Naive thymus-derived CD4-positive, alpha-beta T cell (primary cell): ENCODE measurements at regions not wholly inside any gene's neighbourhood (a gene's known extent, or its start where the extent isn't known, plus 50 kb on each side); places are given as distances from the start of the nearest gene placed in this dataset.
"Not testable (repeated sequence)": the region's sequence is repeated elsewhere in the genome, so short reads cannot be mapped to it uniquely, and the experiment has no call there.

ENCODE experiments used
- ATAC-seq: fragments of 150-1000 bp; cut with Tn5 transposase; 2 replicates; pipeline ENCODE4 v1.10.0; 2021; ENCODE audit warnings: mild to moderate bottlenecking, moderate library complexity
- CTCF ChIA-PET: fragments of 350-600 bp; sonication (Branson Sonifier 250); formaldehyde crosslinking; loops from one replicate; lab custom pipeline; 2021; ENCODE audit warnings: antibody characterized with exemption; lab: Charles Lee
- POLR2A ChIA-PET: fragments of 350-600 bp; sonication (Branson Sonifier 250); formaldehyde crosslinking; loops from one replicate; lab custom pipeline; 2021; ENCODE audit warnings: antibody characterized with exemption, inconsistent platforms; lab: Charles Lee
- DNase-seq, 9 donors: peaks; one replicate each; pipeline versions ENCODE4 v3.0.0 to v3.0.0-alpha.2; 2020 to 2022; ENCODE audit warnings: mixed read lengths in 1 of 9
- H3K27ac ChIP-seq: one replicate; pipeline ENCODE4 v1.7.0; 2013; ENCODE audit warnings: mild to moderate bottlenecking, low read depth, low read length, moderate library complexity
- H3K27me3 ChIP-seq, 2 donors: one replicate each; pipeline ENCODE4 v1.7.0; 2013; ENCODE audit warnings: low read length in 2 of 2, mild to moderate bottlenecking in 2 of 2, moderate library complexity in 2 of 2; ENCODE audit not compliant: control insufficient read depth in 2 of 2, insufficient read depth in 2 of 2
- H3K36me3 ChIP-seq, 3 experiments: 1 replicate in 2 of 3; 2 replicates in 1 of 3; pipeline ENCODE4 v1.7.0; 2013; ENCODE audit warnings: low read length in 3 of 3, mild to moderate bottlenecking in 3 of 3, moderate library complexity in 1 of 3; ENCODE audit not compliant: insufficient read depth in 3 of 3, control insufficient read depth in 2 of 3
- H3K4me1 ChIP-seq, 2 donors: one replicate each; pipeline ENCODE4 v1.7.0; 2013; ENCODE audit warnings: low read length in 2 of 2, mild to moderate bottlenecking in 2 of 2, moderate library complexity in 1 of 2; ENCODE audit not compliant: control insufficient read depth in 2 of 2, insufficient read depth in 2 of 2
- H3K4me3 ChIP-seq: 2 replicates; pipeline ENCODE4 v1.7.0; 2013; ENCODE audit warnings: mild to moderate bottlenecking, low read length
- H3K9me3 ChIP-seq, 3 experiments: 1 replicate in 2 of 3; 2 replicates in 1 of 3; pipeline ENCODE4 v1.7.0; 2013; ENCODE audit warnings: low read length in 3 of 3; ENCODE audit not compliant: control insufficient read depth in 2 of 3
- H3K27ac Mint-ChIP-seq, 9 donors: one replicate each; pipeline ENCODE4 v1.8.0; 2020 to 2022; ENCODE audit warnings: mixed read lengths in 9 of 9, mild to moderate bottlenecking in 8 of 9, moderate library complexity in 5 of 9, inconsistent platforms in 2 of 9
- H3K27me3 Mint-ChIP-seq, 5 donors: one replicate each; pipeline ENCODE4 v1.8.0; 2021 to 2022; ENCODE audit warnings: mixed read lengths in 5 of 5, mild to moderate bottlenecking in 1 of 5
- H3K36me3 Mint-ChIP-seq, 5 donors: one replicate each; pipeline ENCODE4 v1.8.0; 2020 to 2022; ENCODE audit warnings: mixed read lengths in 5 of 5, mild to moderate bottlenecking in 3 of 5, inconsistent platforms in 1 of 5
- H3K4me1 Mint-ChIP-seq, 7 donors: one replicate each; pipeline ENCODE4 v1.8.0; 2020 to 2022; ENCODE audit warnings: mixed read lengths in 7 of 7, mild to moderate bottlenecking in 3 of 7, inconsistent platforms in 1 of 7
- H3K4me3 Mint-ChIP-seq, 10 donors: one replicate each; pipeline ENCODE4 v1.8.0; 2020 to 2022; ENCODE audit warnings: mild to moderate bottlenecking in 10 of 10, mixed read lengths in 10 of 10, moderate library complexity in 6 of 10, inconsistent platforms in 2 of 10
- H3K9me3 Mint-ChIP-seq, 11 donors: one replicate each; pipeline ENCODE4 v1.8.0; 2020 to 2022; ENCODE audit warnings: mixed read lengths in 11 of 11, mild to moderate bottlenecking in 4 of 11, inconsistent platforms in 1 of 11, moderate library complexity in 1 of 11
- intact Hi-C, 2 donors: fragments of 100-400 bp; cut with micrococcal nuclease; formaldehyde crosslinking; loops; one replicate each; pipeline ENCODE4 v1.15.1; 2023

DNA sequence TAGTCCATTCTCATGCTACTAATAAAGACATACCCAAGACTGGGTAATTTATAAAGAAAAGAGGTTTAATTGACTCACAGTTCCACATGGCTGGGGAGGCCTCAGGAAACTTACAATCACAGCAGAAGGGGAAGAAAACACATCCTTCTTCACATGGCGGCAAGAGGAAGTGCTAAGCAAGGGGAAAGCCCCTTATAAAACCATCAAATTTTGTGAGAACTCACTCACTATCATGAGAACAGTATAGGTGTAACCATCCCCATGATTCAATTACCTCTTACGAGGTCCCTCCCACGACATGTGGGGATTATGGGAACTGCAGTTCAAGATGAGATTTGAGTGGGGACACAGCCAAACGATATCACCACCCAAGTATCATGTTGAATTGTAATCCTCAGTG, 52.7 kb upstream of the FOXO6 start:
- H3K4me1 Mint-ChIP-seq, POLR2A ChIA-PET, H3K36me3 Mint-ChIP-seq, H3K4me3 Mint-ChIP-seq, H3K36me3 ChIP-seq, intact Hi-C loops, H3K4me3 ChIP-seq, DNase-seq, CTCF ChIA-PET, H3K9me3 Mint-ChIP-seq, H3K4me1 ChIP-seq, H3K27me3 ChIP-seq, H3K27ac Mint-ChIP-seq, H3K9me3 ChIP-seq, H3K27ac ChIP-seq, ATAC-seq: not testable (repeated sequence)
- peaks cover 6 to 19% (median 13%) of the 10 kb centered on the region in 5 donors for H3K27me3 Mint-ChIP-seq

DNA sequence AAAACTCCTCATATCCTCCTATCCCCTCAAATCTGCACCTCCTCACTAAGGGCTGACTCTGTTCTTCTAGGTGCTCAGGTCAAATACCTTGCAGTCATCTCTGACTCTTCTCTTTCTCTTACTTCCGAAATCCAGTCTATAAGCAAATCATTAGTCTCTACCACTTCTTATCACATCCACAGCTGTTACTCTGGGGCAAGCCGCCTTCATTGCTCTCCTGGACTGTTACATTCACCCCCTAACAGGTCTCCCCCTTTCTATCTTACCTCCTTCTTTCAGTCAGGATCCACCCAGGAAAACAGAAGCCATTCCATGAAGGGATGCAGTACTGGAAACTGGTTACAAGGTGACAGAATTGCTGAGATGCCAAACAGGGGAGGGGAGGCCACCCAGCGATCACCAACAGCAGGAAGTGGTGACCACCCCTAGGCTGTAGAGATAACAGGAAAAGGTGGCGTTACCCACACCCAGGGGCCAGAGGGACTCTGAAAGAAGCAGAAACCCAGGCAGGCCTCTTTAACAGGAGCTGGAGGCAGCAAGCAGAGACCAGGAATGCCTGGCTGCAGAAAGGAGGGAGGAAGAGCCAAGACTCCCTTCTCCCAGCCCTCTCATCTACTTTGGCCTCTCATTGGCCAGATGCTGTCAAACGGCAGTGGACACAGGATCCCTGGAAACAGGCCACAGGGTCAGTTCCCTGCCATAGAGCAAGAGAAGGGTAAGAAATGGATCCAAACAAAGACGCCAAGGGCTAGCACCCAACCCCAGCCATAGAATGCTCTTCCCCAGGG, 55.5 kb upstream of the FOXO6 start:
- Mint-ChIP-seq H3K4me1 (peaks cover 0 to 3% (median 0%) of the 10 kb centered on the region in 7 donors), H3K27ac (no peak overlapping the region), H3K36me3 (peaks cover 0 to 7% (median 0%) of the 10 kb centered on the region in 5 donors), H3K27me3 (peaks cover 6 to 25% (median 18%) of the 10 kb centered on the region in 5 donors), H3K9me3 (peaks cover 0 to 13% (median 5%) of the 10 kb centered on the region in 11 donors), H3K4me3 (peak overlapping the region in 1 of 10 donors; percentile 30)
- Histone ChIP-seq H3K27ac (no peak overlapping the region), H3K36me3 (no peaks in the 10 kb centered on the region), H3K9me3 (no peaks in the 10 kb centered on the region), H3K27me3 (no peaks in the 10 kb centered on the region), H3K4me3 (no peak overlapping the region), H3K4me1 (no peaks in the 10 kb centered on the region)
- DNase-seq (no peak), ATAC-seq (no peak)
- intact Hi-C loops = no loop called here
- POLR2A ChIA-PET = no interaction called here
- CTCF ChIA-PET = no interaction called here

DNA sequence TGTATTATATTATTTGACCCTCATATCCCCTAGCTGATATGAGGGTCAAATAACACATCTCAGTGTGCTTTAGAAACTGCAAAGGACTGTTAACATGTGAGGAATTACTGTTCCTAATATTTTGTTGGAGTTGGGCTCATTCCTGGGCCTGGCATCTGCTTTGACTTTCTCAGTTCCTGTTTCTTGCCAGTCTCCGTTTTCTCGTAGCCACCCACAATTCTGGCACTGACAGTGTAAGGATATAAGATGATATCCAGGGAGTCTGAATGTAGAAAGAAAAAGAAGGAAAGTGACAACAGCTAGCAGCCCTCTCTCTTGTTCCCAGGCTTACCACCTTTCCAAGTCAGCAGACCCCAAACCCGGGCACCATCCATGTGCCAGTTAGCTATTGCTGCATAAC, 54.4 kb upstream of the SCMH1 start:
- H3K4me1 ChIP-seq = no peaks in the 10 kb centered on the region
- ATAC-seq (no peak), DNase-seq (no peak)
- no peak overlapping the region for H3K4me3 ChIP-seq
- intact Hi-C loops = no loop called here
- Mint-ChIP-seq H3K27me3 (peaks cover 2 to 15% (median 5%) of the 10 kb centered on the region in 5 donors), H3K4me1 (no peaks in the 10 kb centered on the region), H3K27ac (no peak overlapping the region), H3K9me3 (no peaks in the 10 kb centered on the region), H3K4me3 (no peak overlapping the region), H3K36me3 (no peaks in the 10 kb centered on the region)
- no peaks in the 10 kb centered on the region for H3K9me3 ChIP-seq
- no peaks in the 10 kb centered on the region for H3K27me3 ChIP-seq
- ChIA-PET CTCF (no interaction called here), POLR2A (no interaction called here)
- H3K36me3 ChIP-seq = no peaks in the 10 kb centered on the region
- H3K27ac ChIP-seq = no peak overlapping the region

DNA sequence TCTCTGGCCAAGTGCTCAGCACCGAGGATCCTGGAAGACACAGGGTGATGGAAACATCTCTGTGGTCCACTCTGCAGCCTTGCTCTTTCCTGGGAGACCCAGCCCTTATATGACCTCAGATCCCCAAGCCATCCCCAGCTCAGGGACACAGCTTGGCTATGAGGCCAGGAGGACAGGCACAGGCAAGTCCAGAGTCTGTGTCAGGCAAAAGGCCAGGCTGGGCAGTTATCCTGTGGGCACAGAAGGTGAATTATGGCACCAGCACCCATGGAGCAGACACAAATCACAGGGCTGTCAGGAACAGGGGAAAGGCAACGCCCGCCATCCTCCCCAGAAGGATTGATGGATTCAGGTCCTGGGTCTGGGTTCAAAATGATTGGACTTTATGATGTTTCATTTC, 52.1 kb upstream of the SCMH1 start:
- no peaks in the 10 kb centered on the region for H3K36me3 Mint-ChIP-seq
- Histone ChIP-seq H3K9me3 (no peaks in the 10 kb centered on the region), H3K4me1 (no peaks in the 10 kb centered on the region), H3K27me3 (no peaks in the 10 kb centered on the region), H3K27ac (no peak overlapping the region), H3K36me3 (no peaks in the 10 kb centered on the region), H3K4me3 (no peak overlapping the region)
- ATAC-seq (no peak), DNase-seq (no peak)
- ChIA-PET CTCF (interaction anchor here (0.6 to 1.3 kb wide), 2 partner anchors 11 to 75 kb away, joined by 3 to 5 read pairs; no protein-coding TSS in a partner anchor), POLR2A (no interaction called here)
- no peak overlapping the region for H3K4me3 Mint-ChIP-seq
- peaks cover 11 to 25% (median 20%) of the 10 kb centered on the region in 5 donors for H3K27me3 Mint-ChIP-seq
- intact Hi-C loops = no loop called here
- H3K27ac Mint-ChIP-seq = no peak overlapping the region
- H3K9me3 Mint-ChIP-seq = peaks cover 0 to 3% (median 0%) of the 10 kb centered on the region in 11 donors
- no peaks in the 10 kb centered on the region for H3K4me1 Mint-ChIP-seq

DNA sequence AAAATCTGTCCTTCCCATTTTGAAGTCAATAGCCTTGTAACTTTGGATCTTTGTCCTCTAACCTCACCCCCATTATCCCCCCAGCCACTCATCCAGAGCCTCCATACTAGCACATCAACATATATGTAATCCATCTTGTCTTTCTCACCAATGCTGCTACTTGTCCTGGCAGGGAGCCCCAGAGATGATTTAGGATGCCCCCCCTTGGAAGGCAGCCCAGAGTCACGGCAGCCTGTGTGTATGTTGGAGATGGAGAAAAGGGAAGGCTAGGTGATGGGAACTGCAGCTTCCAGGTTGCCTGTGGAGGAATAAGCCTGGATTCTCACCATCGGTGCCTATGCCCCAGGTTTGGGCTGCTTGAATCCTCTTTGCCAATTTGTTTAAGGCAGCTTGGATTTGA, 51.7 kb upstream of the SCMH1 start:
- H3K27me3 ChIP-seq = no peaks in the 10 kb centered on the region
- no peaks in the 10 kb centered on the region for H3K4me1 Mint-ChIP-seq
- ATAC-seq (no peak), DNase-seq (no peak)
- intact Hi-C loops = no loop called here
- CTCF ChIA-PET = no interaction called here
- no peak overlapping the region for H3K4me3 ChIP-seq
- H3K9me3 ChIP-seq = no peaks in the 10 kb centered on the region
- H3K4me3 Mint-ChIP-seq = no peak overlapping the region
- no peaks in the 10 kb centered on the region for H3K36me3 Mint-ChIP-seq
- POLR2A ChIA-PET = no interaction called here
- peaks cover 0 to 3% (median 0%) of the 10 kb centered on the region in 11 donors for H3K9me3 Mint-ChIP-seq
- no peaks in the 10 kb centered on the region for H3K36me3 ChIP-seq
- no peak overlapping the region for H3K27ac ChIP-seq
- H3K27ac Mint-ChIP-seq = no peak overlapping the region
- H3K27me3 Mint-ChIP-seq = peaks cover 12 to 26% (median 21%) of the 10 kb centered on the region in 5 donors
- H3K4me1 ChIP-seq = no peaks in the 10 kb centered on the region
